Astrocyte of the cerebellum (primary cell): ENCODE measurements at regions not wholly inside any gene's neighbourhood (a gene's known extent, or its start where the extent isn't known, plus 50 kb on each side); places are given as distances from the start of the nearest gene placed in this dataset.

ENCODE experiments used
- DNase-seq: peaks from one replicate; pipeline ENCODE4 v3.0.0-alpha.2; 2011; ENCODE audit warnings: low read depth
- H3K4me3 ChIP-seq: 2 replicates; pipeline ENCODE4 v1.5.1; 2011; ENCODE audit warnings: mild to moderate bottlenecking, low read depth, low read length, moderate library complexity
- CTCF ChIP-seq: IDR thresholded peaks from 2 replicates; pipeline ENCODE4 v1.5.1; 2012; ENCODE audit warnings: low read length, low read depth, moderate library complexity, mild to moderate bottlenecking; ENCODE audit errors: missing control alignments
- in situ Hi-C: cut with HindIII; loops from 2 replicates; pipeline ENCODE4 v1.10.0; 2017; ENCODE audit warnings: low sequenced_read_pairs

GRCh38 chr3:151584566-151584965 lies 123.7 kb upstream of the IGSF10 start:
- no peak overlapping the region for H3K4me3 ChIP-seq
- no peak for DNase-seq
- in situ Hi-C loops: no loop called here
- no peak for TF ChIP-seq CTCF

GRCh38 chr3:151581035-151581434 lies 120.2 kb upstream of the IGSF10 start:
- DNase-seq: peak; percentile 53
- no peak for TF ChIP-seq CTCF
- in situ Hi-C loops: no loop called here
- no peak overlapping the region for H3K4me3 ChIP-seq

GRCh38 chr3:151580591-151580990 lies 119.7 kb upstream of the IGSF10 start:
- DNase-seq: peak; percentile 81
- in situ Hi-C loops: no loop called here
- no peak for TF ChIP-seq CTCF
- H3K4me3 ChIP-seq: no peak overlapping the region

- no peak for DNase-seq
- no peak overlapping the region for H3K4me3 ChIP-seq
- TF ChIP-seq CTCF: no peak
- in situ Hi-C loops: no loop called here
Measured at GRCh38 chr3:151579571-151580270, 118.9 kb upstream of the IGSF10 start.

GRCh38 chr3:151578495-151578894 lies 117.6 kb upstream of the IGSF10 start:
- in situ Hi-C loops: no loop called here
- TF ChIP-seq CTCF: no peak
- no peak overlapping the region for H3K4me3 ChIP-seq
- no peak for DNase-seq

GRCh38 chr3:151576511-151577137 lies 115.8 kb upstream of the IGSF10 start:
- in situ Hi-C loops: no loop called here
- TF ChIP-seq CTCF: no peak
- no peak overlapping the region for H3K4me3 ChIP-seq
- no peak for DNase-seq
